ENCODE measurements at regions not wholly inside any gene's neighbourhood (a gene's known extent, or its start where the extent isn't known, plus 50 kb on each side); places are given as distances from the start of the nearest gene placed in this dataset.

GRCh38 chr9:20083390-20083789 lies 294.6 kb upstream of the SLC24A2 start:
- TF ChIP-seq ZFX (IDR thresholded peaks at IDR 0.05) = no peak
- no peak for TF ChIP-seq CTCF (conservative IDR thresholded peaks at IDR 0.05)
- H3K27ac ChIP-seq = no peak overlapping the region

GRCh38 chr9:20082831-20083230 lies 294.0 kb upstream of the SLC24A2 start:
- no peak overlapping the region for H3K27ac ChIP-seq
- TF ChIP-seq CTCF (conservative IDR thresholded peaks at IDR 0.05) (no peak), ZFX (IDR thresholded peaks at IDR 0.05) (no peak)

GRCh38 chr9:20082406-20082805 lies 293.6 kb upstream of the SLC24A2 start:
- TF ChIP-seq ZFX (IDR thresholded peaks at IDR 0.05) = no peak
- no peak for TF ChIP-seq CTCF (conservative IDR thresholded peaks at IDR 0.05)
- no peak overlapping the region for H3K27ac ChIP-seq

GRCh38 chr9:20078246-20078645 lies 289.4 kb upstream of the SLC24A2 start:
- TF ChIP-seq CTCF (conservative IDR thresholded peaks at IDR 0.05) (no peak), ZFX (IDR thresholded peaks at IDR 0.05) (no peak)
- no peak overlapping the region for H3K27ac ChIP-seq

GRCh38 chr9:20074291-20074690 lies 285.5 kb upstream of the SLC24A2 start:
- no peak for TF ChIP-seq CTCF (conservative IDR thresholded peaks at IDR 0.05)
- no peak for TF ChIP-seq ZFX (IDR thresholded peaks at IDR 0.05)
- no peak overlapping the region for H3K27ac ChIP-seq

GRCh38 chr9:20070336-20070735 lies 281.5 kb upstream of the SLC24A2 start:
- no peak overlapping the region for H3K27ac ChIP-seq
- TF ChIP-seq CTCF (conservative IDR thresholded peaks at IDR 0.05) (no peak), ZFX (IDR thresholded peaks at IDR 0.05) (no peak)

GRCh38 chr9:20065796-20066700 lies 277.2 kb upstream of the SLC24A2 start:
- TF ChIP-seq CTCF (conservative IDR thresholded peaks at IDR 0.05) (no peak), ZFX (IDR thresholded peaks at IDR 0.05) (no peak)
- no peak overlapping the region for H3K27ac ChIP-seq

All from C4-2B (cell line).